H1 (cell line): ENCODE measurements at regions not wholly inside any gene's neighbourhood (a gene's known extent, or its start where the extent isn't known, plus 50 kb on each side); places are given as distances from the start of the nearest gene placed in this dataset.

Source experiments
- CTCF ChIA-PET: fragments of 300-600 bp; sonication (Branson Sonifier 250); formaldehyde crosslinking; loops from one replicate; lab custom pipeline; 2021; ENCODE audit not compliant: partially characterized antibody; lab: Charles Lee
- POLR2A ChIA-PET: fragments of 300-600 bp; sonication (Branson Sonifier 250); formaldehyde crosslinking; loops from one replicate; lab custom pipeline; 2021; ENCODE audit warnings: inconsistent platforms; ENCODE audit not compliant: partially characterized antibody; lab: Charles Lee
- DNase-seq, 2 experiments: peaks; one replicate each; pipeline versions ENCODE4 v3.0.0 to v3.0.0-alpha.2; 2010 to 2022; ENCODE audit warnings: low spot score in 2 of 2, low read depth in 1 of 2, mixed read lengths in 1 of 2
- FAIRE-seq: peaks from 2 replicates; lab custom pipeline; 2011; peaks lifted over from hg19 to GRCh38; lab: Jason Lieb, UNC
- H2AFZ ChIP-seq: 2 replicates; pipeline ENCODE4 v1.8.1; 2012; ENCODE audit warnings: low read length, inconsistent platforms
- H2AK5ac ChIP-seq: 2 replicates; pipeline ENCODE4 v1.6.1; 2013; ENCODE audit warnings: low read depth, low read length
- H2BK120ac ChIP-seq: replicated peaks from 2 replicates; pipeline ENCODE3; 2013; ENCODE audit warnings: low read depth, low read length, inconsistent platforms
- H2BK12ac ChIP-seq: 2 replicates; pipeline ENCODE4 v1.6.1; 2013; ENCODE audit warnings: low read depth, low read length
- H2BK15ac ChIP-seq: 2 replicates; pipeline ENCODE4 v1.6.1; 2013; ENCODE audit warnings: low read length
- H2BK20ac ChIP-seq: 2 replicates; pipeline ENCODE4 v1.6.1; 2013; ENCODE audit warnings: low read length
- H2BK5ac ChIP-seq: 2 replicates; pipeline ENCODE4 v1.6.1; 2013; ENCODE audit warnings: low read depth, low read length
- H3K14ac ChIP-seq: 2 replicates; pipeline ENCODE4 v1.6.1; 2013; ENCODE audit warnings: inconsistent platforms; ENCODE audit not compliant: insufficient read length
- H3K18ac ChIP-seq: 2 replicates; pipeline ENCODE4 v1.6.1; 2013; ENCODE audit warnings: low read length; ENCODE audit errors: extremely low read depth
- H3K23ac ChIP-seq: 2 replicates; pipeline ENCODE4 v1.6.1; 2013; ENCODE audit warnings: inconsistent platforms; ENCODE audit not compliant: insufficient read length
- H3K23me2 ChIP-seq: 2 replicates; pipeline ENCODE4 v1.6.1; 2013; ENCODE audit warnings: low read depth, low read length
- H3K27ac ChIP-seq: 2 replicates; pipeline ENCODE4 v1.6.1; 2011; ENCODE audit warnings: low read depth, low read length, inconsistent platforms
- H3K27me3 ChIP-seq, 4 experiments: replicated peaks in 1 of 4; 1 replicate in 1 of 4; 2 replicates in 3 of 4; pipeline versions ENCODE4 v1.6.1 to v1.8.1; 2011 to 2013; ENCODE audit warnings: low read length in 3 of 4, mild to moderate bottlenecking in 3 of 4, inconsistent platforms in 2 of 4, mixed read lengths in 2 of 4, moderate library complexity in 1 of 4; ENCODE audit not compliant: control insufficient read depth in 3 of 4, insufficient read depth in 3 of 4; ENCODE audit errors: extremely low read depth in 1 of 4
- H3K36me3 ChIP-seq, 4 experiments: 2 replicates each; pipeline versions ENCODE4 v1.6.1 to v1.8.1; 2011 to 2013; ENCODE audit warnings: mild to moderate bottlenecking in 4 of 4, low read length in 3 of 4, moderate library complexity in 2 of 4, control low read depth in 1 of 4, inconsistent platforms in 1 of 4; ENCODE audit not compliant: insufficient read depth in 4 of 4, control insufficient read depth in 2 of 4
- H3K4ac ChIP-seq: replicated peaks from 2 replicates; pipeline ENCODE3; 2013; ENCODE audit warnings: low read length, low read depth, mixed read lengths, inconsistent platforms; ENCODE audit not compliant: insufficient read length
- H3K4me1 ChIP-seq, 4 experiments: replicated peaks in 1 of 4; 1 replicate in 1 of 4; 2 replicates in 3 of 4; pipeline versions ENCODE4 v1.6.1 to v1.8.1; 2011 to 2013; ENCODE audit warnings: low read length in 3 of 4, inconsistent platforms in 2 of 4, mixed read lengths in 1 of 4; ENCODE audit not compliant: insufficient read depth in 4 of 4, control insufficient read depth in 3 of 4
- H3K4me2 ChIP-seq, 2 experiments: 2 replicates each; pipeline versions ENCODE4 v1.6.1 to v1.8.1; 2011 to 2013; ENCODE audit warnings: low read depth in 2 of 2, low read length in 2 of 2, control low read depth in 1 of 2, inconsistent platforms in 1 of 2, mild to moderate bottlenecking in 1 of 2; ENCODE audit not compliant: insufficient read depth in 1 of 2
- H3K4me3 ChIP-seq, 4 experiments: fragments of 200-600, 300-600 bp in 1 of 4; sonication (generic), shearing (Covaris generic), sonication (Bioruptor Twin) in 1 of 4; 2 replicates each; pipeline versions ENCODE4 v1.5.1 to v1.8.1; 2011 to 2016; ENCODE audit warnings: low read length in 4 of 4, low read depth in 3 of 4, control low read depth in 2 of 4, inconsistent platforms in 2 of 4, mild to moderate bottlenecking in 2 of 4, mixed read lengths in 1 of 4, moderate library complexity in 1 of 4; ENCODE audit not compliant: insufficient read depth in 2 of 4; ENCODE audit errors: extremely low read depth in 1 of 4
- H3K56ac ChIP-seq: replicated peaks from 2 replicates; pipeline ENCODE3; 2013; ENCODE audit warnings: low read depth, mild to moderate bottlenecking, mixed read lengths, low read length, inconsistent platforms; ENCODE audit not compliant: insufficient read length
- H3K79me1 ChIP-seq: 2 replicates; pipeline ENCODE4 v1.6.1; 2013; ENCODE audit warnings: low read depth, low read length, control low read depth
- H3K79me2 ChIP-seq, 2 experiments: 2 replicates each; pipeline versions ENCODE4 v1.6.1 to v1.8.1; 2012 to 2013; ENCODE audit warnings: low read length in 2 of 2, mild to moderate bottlenecking in 2 of 2, inconsistent platforms in 1 of 2; ENCODE audit not compliant: insufficient read depth in 2 of 2, control insufficient read depth in 1 of 2
- H3K9ac ChIP-seq, 4 experiments: replicated peaks in 1 of 4; 1 replicate in 1 of 4; 2 replicates in 3 of 4; pipeline versions ENCODE4 v1.6.1 to v1.8.1; 2011 to 2013; ENCODE audit warnings: low read depth in 3 of 4, low read length in 3 of 4, control low read depth in 2 of 4, mild to moderate bottlenecking in 2 of 4, moderate library complexity in 2 of 4, inconsistent platforms in 1 of 4; ENCODE audit errors: extremely low read depth in 1 of 4
- H3K9me3 ChIP-seq, 2 experiments: 2 replicates each; pipeline versions ENCODE4 v1.6.1 to v1.8.1; 2012 to 2013; ENCODE audit warnings: mild to moderate bottlenecking in 2 of 2, moderate library complexity in 2 of 2, control low read depth in 1 of 2, inconsistent platforms in 1 of 2, low read depth in 1 of 2, low read length in 1 of 2, mixed read lengths in 1 of 2; ENCODE audit not compliant: insufficient read depth in 2 of 2
- H4K20me1 ChIP-seq, 2 experiments: replicated peaks in 1 of 2; 2 replicates each; pipeline versions ENCODE3 to v1.8.1; 2011 to 2013; ENCODE audit warnings: inconsistent platforms in 2 of 2, low read length in 2 of 2, mild to moderate bottlenecking in 1 of 2; ENCODE audit not compliant: insufficient read depth in 2 of 2, control insufficient read depth in 1 of 2
- H4K5ac ChIP-seq: 2 replicates; pipeline ENCODE4 v1.6.1; 2013; ENCODE audit warnings: low read length, low read depth, mixed read lengths, inconsistent platforms; ENCODE audit not compliant: insufficient read length
- H4K8ac ChIP-seq: 2 replicates; pipeline ENCODE4 v1.8.0; 2013; ENCODE audit warnings: mild to moderate bottlenecking, moderate library complexity, low read length, inconsistent platforms; ENCODE audit not compliant: insufficient read depth; ENCODE audit errors: extremely low read depth
- H4K91ac ChIP-seq: replicated peaks from 2 replicates; pipeline ENCODE3; 2013; ENCODE audit warnings: low read length, mixed read lengths, inconsistent platforms; ENCODE audit not compliant: insufficient read length
- CREB1 ChIP-seq: IDR thresholded peaks from 2 replicates; pipeline ENCODE4 v1.6.1; 2012; ENCODE audit warnings: inconsistent platforms
- MAFK ChIP-seq: IDR thresholded peaks from 2 replicates; pipeline ENCODE4 v1.6.1; 2012; ENCODE audit warnings: low read depth, mild to moderate bottlenecking, improper control_type of control experiment, low read length
- WGBS, 2 experiments: shearing (Covaris generic) in 1 of 2; methylation state at CpG; one replicate each; pipeline versions ENCODE4 v1.1.6 to v1.1.7; 2013 to 2015; ENCODE audit warnings: low lambda C conversion rate in 2 of 2, mixed read lengths in 2 of 2, inconsistent platforms in 1 of 2, low coverage in 1 of 2, missing lambda C conversion rate in 1 of 2; ENCODE audit not compliant: insufficient replicate concordance in 2 of 2, insufficient coverage in 1 of 2, insufficient read length in 1 of 2; ENCODE audit errors: extremely low coverage in 1 of 2, missing lambda C conversion rate in 1 of 2; 5-methylcytosine and 5-hydroxymethylcytosine counted together

- Histone ChIP-seq H3K4me1 (peaks cover 0 to 2% (median 0%) of the 10 kb centered on the region in 4 experiments; a peak in 3 of 7 replicates), H3K27me3 (no peaks in the 10 kb centered on the region), H4K8ac (no peak overlapping the region; the same call in 1 of the 2 replicates), H3K4ac (no peak overlapping the region), H4K20me1 (no peaks in the 10 kb centered on the region), H3K23ac (no peak overlapping the region), H2AFZ (no peak overlapping the region), H2BK120ac (no peak overlapping the region), H3K14ac (no peak overlapping the region), H2BK12ac (no peak overlapping the region), H3K56ac (no peak overlapping the region), H3K9ac (no peak overlapping the region), H4K91ac (no peak overlapping the region), H2AK5ac (no peak overlapping the region), H3K4me3 (no peak overlapping the region), H3K18ac (no peak overlapping the region), H2BK5ac (no peak overlapping the region), H3K27ac (no peak overlapping the region), H3K9me3 (no peaks in the 10 kb centered on the region), H3K4me2 (no peak overlapping the region), H2BK15ac (no peak overlapping the region), H3K79me2 (no peaks in the 10 kb centered on the region), H3K36me3 (no peaks in the 10 kb centered on the region), H3K79me1 (no peaks in the 10 kb centered on the region), H4K5ac (no peak overlapping the region), H2BK20ac (no peak overlapping the region), H3K23me2 (no peaks in the 10 kb centered on the region)
- 87% methylated on average over 4 of the region's 4 CpGs; no CpG with 5 or more reads in 1 of the 2 experiments for WGBS, 2 experiments
- FAIRE-seq (no peak), DNase-seq (no peak)
- ChIA-PET POLR2A (no interaction called here), CTCF (no interaction called here)
- TF ChIP-seq MAFK (no peak), CREB1 (no peak)
Measured at GRCh38 chr4:128347930-128348660, 60.5 kb upstream of the PGRMC2 start.
